ENCODE measurements at regions not wholly inside any gene's neighbourhood (a gene's known extent, or its start where the extent isn't known, plus 50 kb on each side); places are given as distances from the start of the nearest gene placed in this dataset.
"Not testable (repeated sequence)": the region's sequence is repeated elsewhere in the genome, so short reads cannot be mapped to it uniquely, and the experiment has no call there.

- H3K4me3 Mint-ChIP-seq (ENCODE audit: unreplicated experiment) = no peak overlapping the region
- no peak for DNase-seq
- H3K36me3 Mint-ChIP-seq (ENCODE audit: insufficient read depth, unreplicated experiment) = no peaks in the 10 kb centered on the region
- no TSS peak for BruUV-seq (replicated peaks)
- CTCF ChIA-PET = no interaction called here
- Histone ChIP-seq H3K4me1 (peaks cover 22% of the 10 kb centered on the region), H3K27me3 (replicated peaks; ENCODE audit: control insufficient read depth, insufficient read depth, low read length) (no peaks in the 10 kb centered on the region), H3K36me3 (ENCODE audit: control insufficient read depth, insufficient read depth, low read length) (no peaks in the 10 kb centered on the region), H3K4me3 (ENCODE audit: low read depth, low read length) (no peak overlapping the region), H3K9me3 (no peaks in the 10 kb centered on the region)
- no peak overlapping the region for H3K27ac Mint-ChIP-seq (ENCODE audit: unreplicated experiment)
- POLR2A ChIA-PET = no interaction called here
- intact Hi-C loops (cut with micrococcal nuclease; ENCODE audit: unreplicated experiment) = no loop called here
- H3K4me1 Mint-ChIP-seq (ENCODE audit: low read depth, unreplicated experiment) = peaks cover 22% of the 10 kb centered on the region
- no peaks in the 10 kb centered on the region for H3K27me3 Mint-ChIP-seq (ENCODE audit: insufficient read depth, unreplicated experiment)
- H3K9me3 Mint-ChIP-seq (ENCODE audit: unreplicated experiment) = peaks cover 10% of the 10 kb centered on the region
- TF ChIP-seq CTCF (IDR thresholded peaks at IDR 0.05; ENCODE audit: insufficient read depth in 1 of 2, low read depth in 1 of 2, low read length in 1 of 2, severe bottlenecking in 1 of 2, unreplicated experiment in 1 of 2) = no peak
Observed at GRCh38 chr1:115531631-115532264, 110.0 kb upstream of the VANGL1 start.

DNA sequence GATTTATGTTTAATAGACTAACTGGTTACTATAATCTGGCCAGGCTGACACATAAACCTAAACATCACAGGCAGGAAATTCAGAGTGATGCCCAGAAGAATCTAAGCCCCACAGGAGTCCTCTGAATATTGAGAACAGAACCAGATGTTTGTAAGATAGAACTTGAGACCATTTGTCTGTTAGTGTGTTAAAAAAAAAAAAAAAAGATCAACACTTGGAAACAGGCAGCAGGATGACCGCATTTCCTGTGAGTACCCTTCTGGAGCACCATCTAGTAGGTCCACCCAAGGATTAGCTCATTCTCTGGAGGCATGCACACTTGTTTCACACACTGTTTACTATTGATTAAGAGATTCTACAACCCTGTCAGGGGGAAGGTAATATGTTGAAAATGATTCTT lies 111.4 kb upstream of the VANGL1 start:
- ChIA-PET CTCF (no interaction called here), POLR2A (no interaction called here)
- DNase-seq = no peak
- no peaks in the 10 kb centered on the region for H3K27me3 Mint-ChIP-seq (ENCODE audit: insufficient read depth, unreplicated experiment)
- no peak overlapping the region for H3K4me3 Mint-ChIP-seq (ENCODE audit: unreplicated experiment)
- Histone ChIP-seq H3K4me1 (peaks cover 22% of the 10 kb centered on the region), H3K36me3 (ENCODE audit: control insufficient read depth, insufficient read depth, low read length) (no peaks in the 10 kb centered on the region), H3K4me3 (ENCODE audit: low read depth, low read length) (no peak overlapping the region), H3K9me3 (no peaks in the 10 kb centered on the region), H3K27me3 (replicated peaks; ENCODE audit: control insufficient read depth, insufficient read depth, low read length) (no peaks in the 10 kb centered on the region)
- H3K9me3 Mint-ChIP-seq (ENCODE audit: unreplicated experiment) = peaks cover 10% of the 10 kb centered on the region
- intact Hi-C loops (cut with micrococcal nuclease; ENCODE audit: unreplicated experiment) = no loop called here
- no peak overlapping the region for H3K27ac Mint-ChIP-seq (ENCODE audit: unreplicated experiment)
- no peaks in the 10 kb centered on the region for H3K36me3 Mint-ChIP-seq (ENCODE audit: insufficient read depth, unreplicated experiment)
- BruUV-seq (replicated peaks) = no TSS peak
- peaks cover 22% of the 10 kb centered on the region for H3K4me1 Mint-ChIP-seq (ENCODE audit: low read depth, unreplicated experiment)
- TF ChIP-seq CTCF (IDR thresholded peaks at IDR 0.05; ENCODE audit: insufficient read depth in 1 of 2, low read depth in 1 of 2, low read length in 1 of 2, severe bottlenecking in 1 of 2, unreplicated experiment in 1 of 2) = no peak

DNA sequence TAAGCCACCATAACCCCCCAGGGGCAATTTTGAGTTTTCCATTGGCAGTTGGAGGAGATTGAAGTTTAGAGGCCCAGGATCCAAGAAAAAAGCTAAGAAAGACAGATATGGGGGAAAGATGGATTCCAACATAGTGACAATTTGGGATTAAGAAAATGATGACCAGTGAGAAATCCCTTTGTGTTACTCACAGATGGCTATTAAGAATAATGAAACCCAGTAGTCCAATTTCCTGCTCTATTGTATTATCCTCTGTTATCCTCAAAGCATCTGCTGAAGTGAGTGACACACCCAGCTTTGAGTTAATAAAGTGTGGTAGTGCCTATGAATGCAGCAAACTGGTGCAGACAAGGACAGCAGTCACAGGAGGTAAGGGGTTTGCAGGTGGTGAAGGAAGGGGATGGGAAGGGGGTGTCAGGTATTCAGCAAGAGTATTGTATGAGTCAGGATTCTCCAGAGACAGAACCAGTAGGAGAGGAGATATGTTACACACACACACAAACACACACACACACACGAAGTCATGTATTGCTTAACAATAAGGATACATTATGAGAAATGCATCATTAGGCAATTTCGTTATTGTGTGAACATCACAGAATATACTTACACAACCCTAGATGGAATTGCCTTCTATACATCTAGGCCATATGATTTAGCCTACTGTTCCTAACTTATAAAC lies 112.4 kb upstream of the VANGL1 start:
- POLR2A ChIA-PET = no interaction called here
- CTCF ChIA-PET = no interaction called here
- no TSS peak for BruUV-seq (replicated peaks)

GRCh38 chr1:115528336-115528735 lies 113.4 kb upstream of the VANGL1 start:
- POLR2A ChIA-PET; H3K4me3 Mint-ChIP-seq (ENCODE audit: unreplicated experiment); intact Hi-C loops (cut with micrococcal nuclease; ENCODE audit: unreplicated experiment); H3K27me3 ChIP-seq (replicated peaks; ENCODE audit: control insufficient read depth, insufficient read depth, low read length); BruUV-seq (replicated peaks); CTCF ChIA-PET; H3K36me3 ChIP-seq (ENCODE audit: control insufficient read depth, insufficient read depth, low read length); H3K4me3 ChIP-seq (ENCODE audit: low read depth, low read length); H3K4me1 ChIP-seq; H3K36me3 Mint-ChIP-seq (ENCODE audit: insufficient read depth, unreplicated experiment); H3K27me3 Mint-ChIP-seq (ENCODE audit: insufficient read depth, unreplicated experiment); DNase-seq; H3K9me3 ChIP-seq: not testable (repeated sequence)
- H3K27ac Mint-ChIP-seq (ENCODE audit: unreplicated experiment) = peak overlapping the region; percentile 49
- H3K9me3 Mint-ChIP-seq (ENCODE audit: unreplicated experiment) = peaks cover 10% of the 10 kb centered on the region
- peaks cover 18% of the 10 kb centered on the region for H3K4me1 Mint-ChIP-seq (ENCODE audit: low read depth, unreplicated experiment)

More for the DNA sequence above, 112.4 kb upstream of the VANGL1 start:
- H3K9me3 ChIP-seq = no peaks in the 10 kb centered on the region
- DNase-seq = no peak
- Mint-ChIP-seq H3K4me1 (ENCODE audit: low read depth, unreplicated experiment) (peaks cover 22% of the 10 kb centered on the region), H3K9me3 (ENCODE audit: unreplicated experiment) (peaks cover 10% of the 10 kb centered on the region), H3K27me3 (ENCODE audit: insufficient read depth, unreplicated experiment) (no peaks in the 10 kb centered on the region), H3K4me3 (ENCODE audit: unreplicated experiment) (no peak overlapping the region), H3K27ac (ENCODE audit: unreplicated experiment) (no peak overlapping the region), H3K36me3 (ENCODE audit: insufficient read depth, unreplicated experiment) (no peaks in the 10 kb centered on the region)
- peaks cover 20% of the 10 kb centered on the region for H3K4me1 ChIP-seq
- no peaks in the 10 kb centered on the region for H3K27me3 ChIP-seq (replicated peaks; ENCODE audit: control insufficient read depth, insufficient read depth, low read length)
- no peak for TF ChIP-seq CTCF (IDR thresholded peaks at IDR 0.05; ENCODE audit: insufficient read depth in 1 of 2, low read depth in 1 of 2, low read length in 1 of 2, severe bottlenecking in 1 of 2, unreplicated experiment in 1 of 2)
- H3K4me3 ChIP-seq (ENCODE audit: low read depth, low read length) = no peak overlapping the region
- intact Hi-C loops (cut with micrococcal nuclease; ENCODE audit: unreplicated experiment) = no loop called here
- no peaks in the 10 kb centered on the region for H3K36me3 ChIP-seq (ENCODE audit: control insufficient read depth, insufficient read depth, low read length)

Measured in Caco-2 (cell line).